ENCODE measurements at regions not wholly inside any gene's neighbourhood (a gene's known extent, or its start where the extent isn't known, plus 50 kb on each side); places are given as distances from the start of the nearest gene placed in this dataset.

DNA sequence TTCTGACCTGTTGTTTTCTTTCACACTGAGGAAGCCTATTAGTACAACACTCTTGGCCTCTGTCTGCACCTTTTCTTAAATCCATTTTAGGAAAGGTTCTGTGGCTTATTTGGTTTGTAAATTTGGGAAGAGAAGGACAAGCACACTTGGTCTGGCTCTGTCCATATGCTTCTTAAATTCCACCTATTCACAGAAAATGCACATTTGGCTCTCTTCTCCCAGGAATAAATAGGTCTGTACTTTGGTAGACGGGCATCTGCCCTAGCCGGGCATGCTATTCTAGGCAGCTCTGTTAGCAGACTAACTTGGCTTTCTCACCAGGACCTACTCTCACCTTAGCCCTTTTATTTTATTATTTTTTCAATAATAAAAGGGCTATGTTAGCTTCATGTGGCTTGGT, 1211.8 kb upstream of the SLC39A10 start:
- POLR2A ChIA-PET: no interaction called here
- no peaks in the 10 kb centered on the region for H3K36me3 ChIP-seq (ENCODE audit: control insufficient read depth, insufficient read depth, low read length)
- TF ChIP-seq, protein P1, sequence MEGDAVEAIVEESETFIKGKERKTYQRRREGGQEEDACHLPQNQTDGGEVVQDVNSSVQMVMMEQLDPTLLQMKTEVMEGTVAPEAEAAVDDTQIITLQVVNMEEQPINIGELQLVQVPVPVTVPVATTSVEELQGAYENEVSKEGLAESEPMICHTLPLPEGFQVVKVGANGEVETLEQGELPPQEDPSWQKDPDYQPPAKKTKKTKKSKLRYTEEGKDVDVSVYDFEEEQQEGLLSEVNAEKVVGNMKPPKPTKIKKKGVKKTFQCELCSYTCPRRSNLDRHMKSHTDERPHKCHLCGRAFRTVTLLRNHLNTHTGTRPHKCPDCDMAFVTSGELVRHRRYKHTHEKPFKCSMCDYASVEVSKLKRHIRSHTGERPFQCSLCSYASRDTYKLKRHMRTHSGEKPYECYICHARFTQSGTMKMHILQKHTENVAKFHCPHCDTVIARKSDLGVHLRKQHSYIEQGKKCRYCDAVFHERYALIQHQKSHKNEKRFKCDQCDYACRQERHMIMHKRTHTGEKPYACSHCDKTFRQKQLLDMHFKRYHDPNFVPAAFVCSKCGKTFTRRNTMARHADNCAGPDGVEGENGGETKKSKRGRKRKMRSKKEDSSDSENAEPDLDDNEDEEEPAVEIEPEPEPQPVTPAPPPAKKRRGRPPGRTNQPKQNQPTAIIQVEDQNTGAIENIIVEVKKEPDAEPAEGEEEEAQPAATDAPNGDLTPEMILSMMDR (IDR thresholded peaks at IDR 0.05; ENCODE audit: insufficient read depth in 1 of 2, low read depth in 1 of 2, low read length in 1 of 2, severe bottlenecking in 1 of 2, unreplicated experiment in 1 of 2): no peak
- peaks cover 10% of the 10 kb centered on the region for H3K9me3 Mint-ChIP-seq (ENCODE audit: unreplicated experiment)
- no peaks in the 10 kb centered on the region for H3K36me3 Mint-ChIP-seq (ENCODE audit: insufficient read depth, unreplicated experiment)
- no peaks in the 10 kb centered on the region for H3K9me3 ChIP-seq
- DNase-seq: no peak
- no peaks in the 10 kb centered on the region for H3K4me1 ChIP-seq
- no peaks in the 10 kb centered on the region for H3K27me3 ChIP-seq (replicated peaks; ENCODE audit: control insufficient read depth, insufficient read depth, low read length)
- CTCF ChIA-PET: no interaction called here
- no peak overlapping the region for H3K27ac Mint-ChIP-seq (ENCODE audit: unreplicated experiment)
- no peaks in the 10 kb centered on the region for H3K4me1 Mint-ChIP-seq (ENCODE audit: low read depth, unreplicated experiment)
- H3K27me3 Mint-ChIP-seq (ENCODE audit: insufficient read depth, unreplicated experiment): no peaks in the 10 kb centered on the region
- no TSS peak for BruUV-seq (replicated peaks)
- H3K4me3 ChIP-seq (ENCODE audit: low read depth, low read length): no peak overlapping the region
- intact Hi-C loops (cut with micrococcal nuclease; ENCODE audit: unreplicated experiment): no loop called here
- no peak overlapping the region for H3K4me3 Mint-ChIP-seq (ENCODE audit: unreplicated experiment)

DNA sequence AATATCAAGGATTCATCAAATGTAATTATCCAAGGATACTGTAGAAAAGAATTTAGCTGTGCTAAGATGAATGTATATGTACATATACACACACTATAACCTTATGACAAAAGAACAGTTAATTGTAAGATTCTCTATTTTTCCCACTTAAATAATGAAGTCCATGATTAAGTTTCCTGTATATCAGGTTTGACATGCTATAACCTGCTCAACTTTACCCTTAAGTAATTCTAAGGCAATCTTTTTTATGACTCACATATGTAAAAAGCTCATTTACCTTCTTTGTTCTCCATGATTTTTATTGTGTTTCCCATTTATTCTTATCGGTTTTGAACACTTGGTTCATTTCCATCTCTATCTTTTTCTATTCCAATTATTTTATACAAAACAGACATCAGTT, 1213.1 kb upstream of the SLC39A10 start:
- TF ChIP-seq, protein P1 (IDR thresholded peaks at IDR 0.05; ENCODE audit: insufficient read depth in 1 of 2, low read depth in 1 of 2, low read length in 1 of 2, severe bottlenecking in 1 of 2, unreplicated experiment in 1 of 2): no peak
- ChIA-PET CTCF (no interaction called here), POLR2A (no interaction called here)
- no peak overlapping the region for H3K27ac Mint-ChIP-seq (ENCODE audit: unreplicated experiment)
- Histone ChIP-seq H3K9me3 (no peaks in the 10 kb centered on the region), H3K36me3 (ENCODE audit: control insufficient read depth, insufficient read depth, low read length) (no peaks in the 10 kb centered on the region), H3K4me1 (no peaks in the 10 kb centered on the region), H3K4me3 (ENCODE audit: low read depth, low read length) (no peak overlapping the region), H3K27me3 (replicated peaks; ENCODE audit: control insufficient read depth, insufficient read depth, low read length) (no peaks in the 10 kb centered on the region)
- no peaks in the 10 kb centered on the region for H3K27me3 Mint-ChIP-seq (ENCODE audit: insufficient read depth, unreplicated experiment)
- H3K36me3 Mint-ChIP-seq (ENCODE audit: insufficient read depth, unreplicated experiment): no peaks in the 10 kb centered on the region
- peaks cover 10% of the 10 kb centered on the region for H3K9me3 Mint-ChIP-seq (ENCODE audit: unreplicated experiment)
- DNase-seq: no peak
- intact Hi-C loops (cut with micrococcal nuclease; ENCODE audit: unreplicated experiment): no loop called here
- H3K4me1 Mint-ChIP-seq (ENCODE audit: low read depth, unreplicated experiment): no peaks in the 10 kb centered on the region
- no peak overlapping the region for H3K4me3 Mint-ChIP-seq (ENCODE audit: unreplicated experiment)
- no TSS peak for BruUV-seq (replicated peaks)

DNA sequence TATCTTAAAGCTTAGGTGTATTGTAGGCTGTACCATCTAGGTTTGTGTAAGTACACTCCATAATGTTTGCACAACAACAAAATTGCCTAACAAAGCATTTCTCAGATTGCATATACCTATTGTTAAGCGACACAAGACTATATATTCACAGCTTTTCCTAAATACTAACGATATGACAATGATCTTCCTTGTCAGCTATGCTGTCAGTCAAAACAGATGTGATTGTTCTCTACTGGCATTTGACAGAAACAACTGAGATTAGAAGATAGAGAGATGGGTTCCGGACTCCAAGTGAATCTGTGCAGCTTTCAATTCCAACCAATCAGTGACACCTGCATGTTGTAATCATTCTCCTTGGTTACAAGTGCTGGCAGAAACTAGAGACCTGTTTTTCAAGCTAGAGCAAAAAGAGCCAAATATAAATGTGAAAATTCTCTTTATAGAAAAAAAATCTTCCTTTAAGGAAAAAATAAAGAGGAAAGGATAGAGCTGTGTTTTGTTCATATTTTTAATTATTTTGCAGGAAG, 1232.3 kb upstream of the SLC39A10 start:
- TF ChIP-seq, protein P1 (IDR thresholded peaks at IDR 0.05; ENCODE audit: insufficient read depth in 1 of 2, low read depth in 1 of 2, low read length in 1 of 2, severe bottlenecking in 1 of 2, unreplicated experiment in 1 of 2): no peak
- BruUV-seq (replicated peaks): no TSS peak
- no peak for DNase-seq

More for the DNA sequence above, 1232.3 kb upstream of the SLC39A10 start:
- Histone ChIP-seq H3K4me1 (no peaks in the 10 kb centered on the region), H3K4me3 (ENCODE audit: low read depth, low read length) (no peak overlapping the region), H3K36me3 (ENCODE audit: control insufficient read depth, insufficient read depth, low read length) (no peaks in the 10 kb centered on the region), H3K27me3 (replicated peaks; ENCODE audit: control insufficient read depth, insufficient read depth, low read length) (no peaks in the 10 kb centered on the region), H3K9me3 (no peaks in the 10 kb centered on the region)
- no peaks in the 10 kb centered on the region for H3K36me3 Mint-ChIP-seq (ENCODE audit: insufficient read depth, unreplicated experiment)
- no peaks in the 10 kb centered on the region for H3K4me1 Mint-ChIP-seq (ENCODE audit: low read depth, unreplicated experiment)
- ChIA-PET CTCF (no interaction called here), POLR2A (no interaction called here)
- H3K4me3 Mint-ChIP-seq (ENCODE audit: unreplicated experiment): no peak overlapping the region
- no peaks in the 10 kb centered on the region for H3K9me3 Mint-ChIP-seq (ENCODE audit: unreplicated experiment)
- no peak overlapping the region for H3K27ac Mint-ChIP-seq (ENCODE audit: unreplicated experiment)
- H3K27me3 Mint-ChIP-seq (ENCODE audit: insufficient read depth, unreplicated experiment): no peaks in the 10 kb centered on the region
- intact Hi-C loops (cut with micrococcal nuclease; ENCODE audit: unreplicated experiment): no loop called here
